ENCODE measurements at regions not wholly inside any gene's neighbourhood (a gene's known extent, or its start where the extent isn't known, plus 50 kb on each side); places are given as distances from the start of the nearest gene placed in this dataset.
"Not testable (repeated sequence)": the region's sequence is repeated elsewhere in the genome, so short reads cannot be mapped to it uniquely, and the experiment has no call there.

GRCh38 chr16:72729552-72729951 lies 318.4 kb downstream of the ZFHX3 start:
- H3K27me3 Mint-ChIP-seq; H3K4me3 Mint-ChIP-seq; H3K27ac Mint-ChIP-seq; POLR2A ChIA-PET; ATAC-seq (ENCODE audit: low read depth); H3K9me3 Mint-ChIP-seq; H3K4me1 Mint-ChIP-seq; H3K36me3 Mint-ChIP-seq; DNase-seq: not testable (repeated sequence)

- H3K27me3 Mint-ChIP-seq, result no peaks in the 10 kb centered on the region
- POLR2A ChIA-PET, result no interaction called here
- H3K9me3 Mint-ChIP-seq, result peaks cover 2% of the 10 kb centered on the region
- DNase-seq, result no peak
- no peaks in the 10 kb centered on the region for H3K4me1 Mint-ChIP-seq
- no peak overlapping the region for H3K27ac Mint-ChIP-seq
- H3K36me3 Mint-ChIP-seq, result no peaks in the 10 kb centered on the region
- no peak for ATAC-seq (ENCODE audit: low read depth)
- no peak overlapping the region for H3K4me3 Mint-ChIP-seq
Observed at GRCh38 chr16:72728516-72728915, 319.4 kb downstream of the ZFHX3 start.

- Mint-ChIP-seq H3K4me1 (no peaks in the 10 kb centered on the region), H3K36me3 (no peaks in the 10 kb centered on the region), H3K9me3 (peaks cover 2% of the 10 kb centered on the region), H3K4me3 (no peak overlapping the region), H3K27ac (no peak overlapping the region), H3K27me3 (no peaks in the 10 kb centered on the region)
- POLR2A ChIA-PET, result no interaction called here
- no peak for DNase-seq
- ATAC-seq (ENCODE audit: low read depth), result no peak
Observed at GRCh38 chr16:72727565-72727964, 320.4 kb downstream of the ZFHX3 start.

GRCh38 chr16:72725643-72726042 lies 322.3 kb downstream of the ZFHX3 start:
- Mint-ChIP-seq H3K4me3 (no peak overlapping the region), H3K36me3 (no peaks in the 10 kb centered on the region), H3K27ac (no peak overlapping the region), H3K4me1 (no peaks in the 10 kb centered on the region), H3K27me3 (no peaks in the 10 kb centered on the region), H3K9me3 (peaks cover 2% of the 10 kb centered on the region)
- POLR2A ChIA-PET, result no interaction called here
- DNase-seq (no peak), ATAC-seq (ENCODE audit: low read depth) (no peak)

GRCh38 chr16:72723781-72724180 lies 324.1 kb downstream of the ZFHX3 start:
- no peaks in the 10 kb centered on the region for H3K27me3 Mint-ChIP-seq
- POLR2A ChIA-PET, result no interaction called here
- no peak overlapping the region for H3K4me3 Mint-ChIP-seq
- no peak overlapping the region for H3K27ac Mint-ChIP-seq
- H3K36me3 Mint-ChIP-seq, result peaks cover 3% of the 10 kb centered on the region
- no peaks in the 10 kb centered on the region for H3K9me3 Mint-ChIP-seq
- H3K4me1 Mint-ChIP-seq, result no peaks in the 10 kb centered on the region
- ATAC-seq (ENCODE audit: low read depth) (no peak), DNase-seq (no peak)

- H3K4me1 Mint-ChIP-seq, result no peaks in the 10 kb centered on the region
- POLR2A ChIA-PET, result no interaction called here
- H3K9me3 Mint-ChIP-seq, result no peaks in the 10 kb centered on the region
- no peak overlapping the region for H3K27ac Mint-ChIP-seq
- ATAC-seq (ENCODE audit: low read depth) (no peak), DNase-seq (no peak)
- H3K27me3 Mint-ChIP-seq, result no peaks in the 10 kb centered on the region
- no peak overlapping the region for H3K4me3 Mint-ChIP-seq
- peaks cover 3% of the 10 kb centered on the region for H3K36me3 Mint-ChIP-seq
Observed at GRCh38 chr16:72722552-72722951, 325.4 kb downstream of the ZFHX3 start.

GRCh38 chr16:72721981-72722380 lies 325.9 kb downstream of the ZFHX3 start:
- Mint-ChIP-seq H3K9me3 (no peaks in the 10 kb centered on the region), H3K4me3 (no peak overlapping the region), H3K27ac (no peak overlapping the region), H3K36me3 (peaks cover 3% of the 10 kb centered on the region), H3K4me1 (no peaks in the 10 kb centered on the region), H3K27me3 (no peaks in the 10 kb centered on the region)
- ATAC-seq (ENCODE audit: low read depth) (no peak), DNase-seq (no peak)
- POLR2A ChIA-PET, result no interaction called here

GRCh38 chr16:72715267-72715666 lies 332.7 kb downstream of the ZFHX3 start:
- peaks cover 24% of the 10 kb centered on the region for H3K36me3 Mint-ChIP-seq
- POLR2A ChIA-PET, result no interaction called here
- H3K4me1 Mint-ChIP-seq, result no peaks in the 10 kb centered on the region
- no peak overlapping the region for H3K4me3 Mint-ChIP-seq
- ATAC-seq (ENCODE audit: low read depth) (no peak), DNase-seq (no peak)
- peaks cover 16% of the 10 kb centered on the region for H3K9me3 Mint-ChIP-seq
- H3K27ac Mint-ChIP-seq, result no peak overlapping the region
- no peaks in the 10 kb centered on the region for H3K27me3 Mint-ChIP-seq

GRCh38 chr16:72711823-72712222 lies 336.1 kb downstream of the ZFHX3 start:
- no peak for DNase-seq
- Mint-ChIP-seq H3K9me3 (peaks cover 25% of the 10 kb centered on the region), H3K4me3 (no peak overlapping the region), H3K27me3 (no peaks in the 10 kb centered on the region), H3K4me1 (no peaks in the 10 kb centered on the region), H3K27ac (no peak overlapping the region), H3K36me3 (peaks cover 23% of the 10 kb centered on the region)
- POLR2A ChIA-PET, result no interaction called here
- no peak for ATAC-seq (ENCODE audit: low read depth)

GRCh38 chr16:72705801-72706200 lies 342.1 kb downstream of the ZFHX3 start:
- H3K36me3 Mint-ChIP-seq, result peaks cover 2% of the 10 kb centered on the region
- H3K4me3 Mint-ChIP-seq, result no peak overlapping the region
- H3K27ac Mint-ChIP-seq, result no peak overlapping the region
- no peaks in the 10 kb centered on the region for H3K4me1 Mint-ChIP-seq
- DNase-seq (no peak), ATAC-seq (ENCODE audit: low read depth) (no peak)
- H3K9me3 Mint-ChIP-seq, result peaks cover 11% of the 10 kb centered on the region
- POLR2A ChIA-PET, result no interaction called here
- no peaks in the 10 kb centered on the region for H3K27me3 Mint-ChIP-seq

- H3K4me1 Mint-ChIP-seq, result no peaks in the 10 kb centered on the region
- ATAC-seq (ENCODE audit: low read depth) (no peak), DNase-seq (no peak)
- peaks cover 2% of the 10 kb centered on the region for H3K36me3 Mint-ChIP-seq
- H3K9me3 Mint-ChIP-seq, result peaks cover 8% of the 10 kb centered on the region
- POLR2A ChIA-PET, result no interaction called here
- H3K4me3 Mint-ChIP-seq, result no peak overlapping the region
- H3K27me3 Mint-ChIP-seq, result no peaks in the 10 kb centered on the region
- H3K27ac Mint-ChIP-seq, result no peak overlapping the region
Observed at GRCh38 chr16:72704746-72705372, 343.1 kb downstream of the ZFHX3 start.

GRCh38 chr16:72689851-72690250 lies 358.1 kb downstream of the ZFHX3 start:
- no peak for ATAC-seq (ENCODE audit: low read depth)
- Mint-ChIP-seq H3K27ac (no peak overlapping the region), H3K9me3 (peaks cover 2% of the 10 kb centered on the region), H3K36me3 (no peaks in the 10 kb centered on the region), H3K4me1 (no peaks in the 10 kb centered on the region), H3K27me3 (no peaks in the 10 kb centered on the region), H3K4me3 (no peak overlapping the region)
- no peak for DNase-seq
- POLR2A ChIA-PET, result no interaction called here

- Mint-ChIP-seq H3K4me3 (no peak overlapping the region), H3K27ac (no peak overlapping the region), H3K9me3 (peaks cover 2% of the 10 kb centered on the region), H3K36me3 (no peaks in the 10 kb centered on the region), H3K4me1 (no peaks in the 10 kb centered on the region), H3K27me3 (no peaks in the 10 kb centered on the region)
- POLR2A ChIA-PET, result no interaction called here
- ATAC-seq (ENCODE audit: low read depth) (no peak), DNase-seq (no peak)
Observed at GRCh38 chr16:72680732-72681131, 367.2 kb downstream of the ZFHX3 start.

GRCh38 chr16:72679856-72680255 lies 368.1 kb downstream of the ZFHX3 start:
- Mint-ChIP-seq H3K9me3 (peaks cover 4% of the 10 kb centered on the region), H3K36me3 (no peaks in the 10 kb centered on the region), H3K4me1 (no peaks in the 10 kb centered on the region), H3K27me3 (no peaks in the 10 kb centered on the region), H3K27ac (no peak overlapping the region), H3K4me3 (no peak overlapping the region)
- POLR2A ChIA-PET, result no interaction called here
- no peak for ATAC-seq (ENCODE audit: low read depth)
- DNase-seq, result no peak

All from activated naive CD8-positive, alpha-beta T cell treated with anti-CD3 and anti-CD28 coated beads, Interleukin-2, amount 10 ng/mL, durations not matched to agents 7 days and 5 days (primary cell).